Astrocyte of the cerebellum (primary cell): ENCODE measurements at regions not wholly inside any gene's neighbourhood (a gene's known extent, or its start where the extent isn't known, plus 50 kb on each side); places are given as distances from the start of the nearest gene placed in this dataset.

ENCODE experiments used
- DNase-seq: peaks from one replicate; pipeline ENCODE4 v3.0.0-alpha.2; 2011; ENCODE audit warnings: low read depth
- H3K4me3 ChIP-seq: 2 replicates; pipeline ENCODE4 v1.5.1; 2011; ENCODE audit warnings: mild to moderate bottlenecking, low read depth, low read length, moderate library complexity
- in situ Hi-C: cut with HindIII; loops from 2 replicates; pipeline ENCODE4 v1.10.0; 2017; ENCODE audit warnings: low sequenced_read_pairs
- TF ChIP-seq, protein P1 (sequence below): IDR thresholded peaks from 2 replicates; pipeline ENCODE4 v1.5.1; 2012; ENCODE audit warnings: low read length, low read depth, moderate library complexity, mild to moderate bottlenecking; ENCODE audit errors: missing control alignments

DNA sequence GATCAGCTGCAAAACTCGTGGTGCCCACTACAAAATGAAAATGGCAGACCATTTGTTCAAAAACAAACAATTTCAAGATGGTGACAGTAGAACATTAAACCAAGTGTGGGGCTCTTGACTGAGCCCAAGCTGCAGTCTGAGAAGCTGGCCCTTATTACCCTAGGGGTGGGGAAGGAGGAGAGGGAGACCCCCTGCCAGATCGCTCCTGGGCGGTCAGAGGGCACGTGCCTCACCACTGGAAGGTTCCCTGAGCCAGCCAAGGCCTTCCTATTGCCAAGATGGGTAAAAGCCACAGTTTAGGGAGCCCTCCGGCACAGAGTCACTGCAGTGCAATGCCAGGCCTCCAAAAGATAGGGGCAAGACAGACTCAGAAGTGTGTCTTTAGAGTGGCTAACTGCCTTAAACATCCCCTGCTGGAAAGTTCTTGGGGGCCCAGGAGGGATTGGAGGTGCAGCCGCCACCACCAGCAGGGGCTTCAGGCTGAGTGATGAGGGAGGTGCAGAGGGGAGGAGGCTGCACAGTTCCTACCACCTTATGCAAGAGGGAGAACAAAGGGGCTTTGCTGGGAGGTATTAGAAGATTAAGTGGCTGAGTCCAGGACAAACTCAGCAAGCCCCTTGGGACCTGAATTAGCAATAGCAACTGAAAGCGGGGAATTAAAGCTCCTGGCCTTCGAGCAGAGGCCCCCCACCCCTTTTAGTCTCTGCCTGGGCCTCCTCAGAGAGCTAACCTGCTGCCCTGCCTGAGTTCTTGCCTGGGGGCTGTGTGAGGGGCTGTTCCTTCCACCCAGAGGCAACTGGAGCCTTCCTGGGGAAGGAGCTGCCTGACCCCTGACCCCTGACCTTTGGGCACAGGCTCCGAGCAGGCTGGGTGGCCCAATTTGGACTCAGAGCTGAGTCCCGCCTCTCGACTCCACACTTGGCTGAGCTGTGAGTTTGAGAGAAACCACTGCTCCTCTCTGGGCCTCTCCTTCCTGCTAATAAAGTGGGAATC, 88.4 kb downstream of the VEGFA start:
- no peak overlapping the region for H3K4me3 ChIP-seq
- TF ChIP-seq, protein P1, sequence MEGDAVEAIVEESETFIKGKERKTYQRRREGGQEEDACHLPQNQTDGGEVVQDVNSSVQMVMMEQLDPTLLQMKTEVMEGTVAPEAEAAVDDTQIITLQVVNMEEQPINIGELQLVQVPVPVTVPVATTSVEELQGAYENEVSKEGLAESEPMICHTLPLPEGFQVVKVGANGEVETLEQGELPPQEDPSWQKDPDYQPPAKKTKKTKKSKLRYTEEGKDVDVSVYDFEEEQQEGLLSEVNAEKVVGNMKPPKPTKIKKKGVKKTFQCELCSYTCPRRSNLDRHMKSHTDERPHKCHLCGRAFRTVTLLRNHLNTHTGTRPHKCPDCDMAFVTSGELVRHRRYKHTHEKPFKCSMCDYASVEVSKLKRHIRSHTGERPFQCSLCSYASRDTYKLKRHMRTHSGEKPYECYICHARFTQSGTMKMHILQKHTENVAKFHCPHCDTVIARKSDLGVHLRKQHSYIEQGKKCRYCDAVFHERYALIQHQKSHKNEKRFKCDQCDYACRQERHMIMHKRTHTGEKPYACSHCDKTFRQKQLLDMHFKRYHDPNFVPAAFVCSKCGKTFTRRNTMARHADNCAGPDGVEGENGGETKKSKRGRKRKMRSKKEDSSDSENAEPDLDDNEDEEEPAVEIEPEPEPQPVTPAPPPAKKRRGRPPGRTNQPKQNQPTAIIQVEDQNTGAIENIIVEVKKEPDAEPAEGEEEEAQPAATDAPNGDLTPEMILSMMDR: no peak
- DNase-seq: no peak
- in situ Hi-C loops: no loop called here

DNA sequence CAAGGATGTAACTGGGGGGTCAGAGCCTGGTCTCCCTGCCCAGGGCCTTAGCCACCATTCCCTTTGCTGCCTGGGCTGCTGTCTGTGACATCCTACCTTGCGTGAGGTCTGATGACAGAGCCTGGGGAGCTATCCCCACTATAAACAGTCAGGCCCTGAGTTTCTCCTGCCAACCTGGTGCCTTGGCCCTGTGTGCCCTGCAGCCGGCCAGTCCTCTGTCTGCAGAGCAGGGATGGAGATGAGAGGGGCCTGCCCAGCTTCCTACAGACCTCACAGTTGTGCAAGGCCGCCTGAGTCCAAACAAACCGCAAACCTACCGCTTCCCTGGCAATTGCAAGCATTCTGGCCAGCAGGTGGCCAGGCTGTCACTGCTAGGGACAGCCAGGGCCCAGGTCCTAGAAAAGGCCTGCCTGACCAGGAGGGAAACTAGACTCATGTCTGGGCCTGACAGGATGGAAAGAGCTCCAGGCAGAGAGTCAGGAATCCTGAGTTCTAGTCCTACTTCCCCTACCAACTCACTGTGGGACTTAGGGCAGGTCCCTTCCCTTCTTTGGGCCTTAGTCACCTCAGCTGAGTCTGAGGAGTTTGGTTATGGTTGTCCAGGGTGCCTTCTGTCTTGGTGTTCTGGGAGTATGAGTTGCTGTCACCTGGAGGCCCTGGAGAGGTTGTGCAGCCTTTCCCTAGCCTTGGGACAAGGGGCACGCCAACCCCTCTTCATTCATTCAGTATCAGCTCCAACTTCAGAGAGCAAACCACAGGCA, 86.2 kb downstream of the VEGFA start:
- DNase-seq: peak; percentile 24
- no peak overlapping the region for H3K4me3 ChIP-seq
- TF ChIP-seq, protein P1: peak; percentile 42
- in situ Hi-C loops: no loop called here

- H3K4me3 ChIP-seq: no peak overlapping the region
- TF ChIP-seq, protein P1: no peak
- DNase-seq: no peak
- in situ Hi-C loops: no loop called here
These were observed 85.2 kb downstream of the VEGFA start for GRCh38 chr6:43855247-43855646.

- in situ Hi-C loops: no loop called here
- DNase-seq: no peak
- TF ChIP-seq, protein P1: no peak
- no peak overlapping the region for H3K4me3 ChIP-seq
These were observed 83.1 kb downstream of the VEGFA start for GRCh38 chr6:43853066-43853650.

DNA sequence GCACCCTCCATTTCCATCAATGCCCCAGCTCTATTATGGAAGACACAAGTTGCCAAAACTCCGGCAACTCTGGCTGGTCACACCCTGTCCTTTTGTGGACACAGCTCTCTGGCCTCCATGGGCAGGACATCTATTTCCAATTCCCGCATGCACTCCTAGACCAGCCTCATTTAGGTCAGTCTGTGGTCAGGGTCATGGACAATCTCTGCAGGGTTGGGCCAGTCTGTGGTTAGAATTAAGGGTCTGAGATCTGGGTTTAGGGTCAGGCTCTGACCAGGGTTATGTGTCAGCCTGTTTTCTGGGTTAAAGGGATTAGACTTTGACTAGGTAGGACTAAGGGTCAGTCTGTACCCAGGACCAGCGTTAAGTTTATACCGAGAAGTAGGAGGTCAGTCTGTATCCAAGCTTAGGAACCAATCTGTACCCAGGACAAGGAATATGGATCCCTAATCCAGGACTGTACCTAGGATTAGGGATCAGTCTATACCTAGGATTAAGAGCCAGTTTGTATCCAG, 82.4 kb downstream of the VEGFA start:
- TF ChIP-seq, protein P1: no peak
- H3K4me3 ChIP-seq: no peak overlapping the region
- DNase-seq: no peak
- in situ Hi-C loops: no loop called here

DNA sequence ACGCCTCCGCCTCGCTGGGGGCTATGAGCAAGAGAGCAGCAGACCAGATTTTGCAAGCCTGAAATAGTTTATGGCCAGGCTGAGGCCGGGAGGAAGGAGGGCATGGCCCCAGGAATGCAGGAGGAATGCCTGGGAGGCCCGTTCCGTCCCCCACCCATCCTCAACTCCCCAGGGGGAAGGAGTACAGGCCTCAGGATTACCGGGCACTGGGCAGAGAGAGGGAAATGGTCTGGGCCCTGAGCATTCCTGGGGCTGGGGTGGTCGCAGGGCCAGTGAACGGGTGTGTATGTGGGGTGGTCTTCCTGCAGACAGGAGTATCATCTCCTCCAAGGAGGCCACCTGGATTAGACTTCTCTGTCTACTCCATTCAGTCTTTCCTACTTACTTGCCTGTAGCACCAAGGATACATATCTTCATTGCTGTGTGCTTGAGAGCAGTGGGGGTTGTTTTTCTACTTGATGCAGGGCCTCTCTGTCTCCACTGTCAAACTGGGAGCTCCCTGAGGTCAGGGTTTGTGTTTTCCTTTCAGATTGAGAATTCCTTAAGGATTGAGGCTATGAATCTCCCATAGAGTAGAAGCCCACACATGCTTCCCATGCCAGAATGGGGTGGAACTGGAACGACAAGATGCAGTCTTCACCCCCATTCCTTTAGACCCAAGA, 81.3 kb downstream of the VEGFA start:
- TF ChIP-seq, protein P1: no peak
- DNase-seq: peak; percentile 45
- in situ Hi-C loops: no loop called here
- no peak overlapping the region for H3K4me3 ChIP-seq
